H1 (cell line): ENCODE measurements at regions not wholly inside any gene's neighbourhood (a gene's known extent, or its start where the extent isn't known, plus 50 kb on each side); places are given as distances from the start of the nearest gene placed in this dataset.

ENCODE experiments used
- BACH1 ChIP-seq: IDR thresholded peaks from 2 replicates; pipeline ENCODE4 v1.6.1; 2012; ENCODE audit warnings: low read length, improper control_type of control experiment

- TF ChIP-seq BACH1, result no peak
Observed at GRCh38 chr2:217166241-217166850, 306.5 kb upstream of the TNP1 start (continued).
